Left lung (tissue), 4 donors: ENCODE measurements at regions not wholly inside any gene's neighbourhood (a gene's known extent, or its start where the extent isn't known, plus 50 kb on each side); places are given as distances from the start of the nearest gene placed in this dataset.

ENCODE experiments used
- ATAC-seq: fragments of 200-7000 bp; cut with Tn5 transposase; one replicate; pipeline ENCODE4 v1.9.1; 2020; ENCODE audit warnings: moderate library complexity
- DNase-seq, 4 donors: peaks; one replicate each; pipeline ENCODE4 v3.0.0-alpha.2; 2013 to 2020
- H3K27ac ChIP-seq, 2 donors: fragments of 200-600 bp; sonication (generic) in 1 of 2; one replicate each; pipeline versions ENCODE4 v1.5.0 to v1.8.0; 2020 to 2021
- H3K27me3 ChIP-seq, 2 donors: fragments of 200-600 bp; sonication (generic) in 1 of 2; one replicate each; pipeline versions ENCODE4 v1.5.0 to v1.8.0; 2020 to 2021
- H3K36me3 ChIP-seq, 2 donors: fragments of 200-600 bp; sonication (generic) in 1 of 2; one replicate each; pipeline versions ENCODE4 v1.5.0 to v1.8.0; 2020 to 2021
- H3K4me1 ChIP-seq, 2 donors: fragments of 200-600 bp; one replicate each; pipeline ENCODE4 v1.8.0; 2021
- H3K4me3 ChIP-seq, 2 donors: fragments of 200-600 bp; sonication (generic) in 1 of 2; one replicate each; pipeline versions ENCODE4 v1.5.0 to v1.8.0; 2020 to 2021; ENCODE audit warnings: mild to moderate bottlenecking in 1 of 2
- H3K9me3 ChIP-seq, 2 donors: fragments of 200-600 bp; sonication (generic) in 1 of 2; one replicate each; pipeline versions ENCODE4 v1.5.0 to v1.8.0; 2020 to 2021
- CTCF ChIP-seq, 2 donors: fragments of 200-600 bp; sonication (generic) in 1 of 2; IDR thresholded peaks; one replicate each; pipeline versions ENCODE4 v1.5.0 to v1.8.0; 2021; ENCODE audit warnings: antibody characterized with exemption in 2 of 2
- intact Hi-C, 2 donors: fragments of 100-400 bp; cut with DNase I; formaldehyde crosslinking; loops; one replicate each; pipeline versions ENCODE4 v1.11.2 to v1.14.2; 2022
- donor health status: DM: no; HTN: yes; CAD: no.
- donor health status: DM: no; HTN: no; CAD: no.

- Histone ChIP-seq H3K4me1 (no peaks in the 10 kb centered on the region), H3K27ac (no peak overlapping the region), H3K27me3 (peaks cover 0 to 2% of the 10 kb centered on the region in 2 donors), H3K4me3 (no peak overlapping the region), H3K9me3 (no peaks in the 10 kb centered on the region), H3K36me3 (no peaks in the 10 kb centered on the region)
- intact Hi-C loops: no loop called here
- peak in 1 of 4 donors; percentile 7 for DNase-seq
- peak in 1 of 2 donors; percentile 38 for TF ChIP-seq CTCF (IDR thresholded peaks at IDR 0.05)
- peak; percentile 78 for ATAC-seq
Observed at GRCh38 chrX:8971116-8971515, 62.8 kb downstream of the FAM9B start.

GRCh38 chrX:8969378-8969777 lies 64.5 kb downstream of the FAM9B start:
- no peaks in the 10 kb centered on the region for H3K4me1 ChIP-seq
- intact Hi-C loops: no loop called here
- TF ChIP-seq CTCF (IDR thresholded peaks at IDR 0.05): no peak
- DNase-seq: no peak
- H3K36me3 ChIP-seq: no peaks in the 10 kb centered on the region
- no peaks in the 10 kb centered on the region for H3K9me3 ChIP-seq
- peaks cover 0 to 2% of the 10 kb centered on the region in 2 donors for H3K27me3 ChIP-seq
- H3K4me3 ChIP-seq: no peak overlapping the region
- no peak overlapping the region for H3K27ac ChIP-seq
- ATAC-seq: no peak

GRCh38 chrX:8967461-8967860 lies 66.5 kb downstream of the FAM9B start:
- TF ChIP-seq CTCF (IDR thresholded peaks at IDR 0.05): no peak
- DNase-seq (no peak), ATAC-seq (no peak)
- intact Hi-C loops: no loop called here
- no peaks in the 10 kb centered on the region for H3K9me3 ChIP-seq
- H3K27ac ChIP-seq: no peak overlapping the region
- H3K36me3 ChIP-seq: no peaks in the 10 kb centered on the region
- H3K27me3 ChIP-seq: no peaks in the 10 kb centered on the region
- no peak overlapping the region for H3K4me3 ChIP-seq
- H3K4me1 ChIP-seq: no peaks in the 10 kb centered on the region

GRCh38 chrX:8960957-8961468 lies 72.9 kb downstream of the FAM9B start:
- ATAC-seq (peak; percentile 27), DNase-seq (no peak)
- TF ChIP-seq CTCF (IDR thresholded peaks at IDR 0.05): no peak
- no peak overlapping the region for H3K27ac ChIP-seq
- H3K36me3 ChIP-seq: no peaks in the 10 kb centered on the region
- no peak overlapping the region for H3K4me3 ChIP-seq
- H3K9me3 ChIP-seq: no peaks in the 10 kb centered on the region
- intact Hi-C loops: no loop called here
- H3K27me3 ChIP-seq: peaks cover 6 to 8% of the 10 kb centered on the region in 2 donors
- no peaks in the 10 kb centered on the region for H3K4me1 ChIP-seq

GRCh38 chrX:8955511-8955910 lies 78.4 kb downstream of the FAM9B start:
- H3K9me3 ChIP-seq: no peaks in the 10 kb centered on the region
- TF ChIP-seq CTCF (IDR thresholded peaks at IDR 0.05): no peak
- ATAC-seq (no peak), DNase-seq (peak in 1 of 4 donors; percentile 5)
- H3K4me3 ChIP-seq: no peak overlapping the region
- peaks cover 6 to 8% of the 10 kb centered on the region in 2 donors for H3K27me3 ChIP-seq
- H3K36me3 ChIP-seq: no peaks in the 10 kb centered on the region
- H3K4me1 ChIP-seq: no peaks in the 10 kb centered on the region
- H3K27ac ChIP-seq: no peak overlapping the region
- intact Hi-C loops: no loop called here
